Neuronal stem cell (in vitro differentiated cells): ENCODE measurements at regions not wholly inside any gene's neighbourhood (a gene's known extent, or its start where the extent isn't known, plus 50 kb on each side); places are given as distances from the start of the nearest gene placed in this dataset.

Experiments
- DNase-seq: peaks from one replicate; pipeline ENCODE4 v3.0.0-alpha.2; 2013; ENCODE audit warnings: low spot score
- H2AFZ ChIP-seq: one replicate; pipeline ENCODE4 v1.6.1; 2013; ENCODE audit warnings: mild to moderate bottlenecking, low read length, inconsistent platforms
- H2AK5ac ChIP-seq: 2 replicates; pipeline ENCODE4 v1.6.1; 2013; ENCODE audit warnings: low read depth, mild to moderate bottlenecking, inconsistent platforms, low read length, moderate library complexity, mixed read lengths
- H2BK120ac ChIP-seq: 2 replicates; pipeline ENCODE4 v1.6.1; 2013; ENCODE audit warnings: low read depth, mild to moderate bottlenecking, inconsistent platforms, low read length, moderate library complexity, mixed read lengths
- H2BK12ac ChIP-seq: one replicate; pipeline ENCODE4 v1.6.1; 2013; ENCODE audit warnings: low read length, inconsistent platforms
- H2BK15ac ChIP-seq: 2 replicates; pipeline ENCODE4 v1.6.1; 2013; ENCODE audit warnings: mild to moderate bottlenecking, low read length, inconsistent platforms, mixed read lengths
- H2BK5ac ChIP-seq: one replicate; pipeline ENCODE4 v1.6.1; 2013; ENCODE audit warnings: inconsistent platforms, mild to moderate bottlenecking, low read length, moderate library complexity
- H3K14ac ChIP-seq: one replicate; pipeline ENCODE4 v1.6.1; 2013; ENCODE audit warnings: low read length, inconsistent platforms
- H3K18ac ChIP-seq: 2 replicates; pipeline ENCODE4 v1.6.1; 2013; ENCODE audit warnings: low read length, inconsistent platforms
- H3K23ac ChIP-seq: 2 replicates; pipeline ENCODE4 v1.6.1; 2013; ENCODE audit warnings: low read depth, mild to moderate bottlenecking, mixed read lengths, low read length, inconsistent platforms; ENCODE audit not compliant: poor library complexity
- H3K27ac ChIP-seq: replicated peaks from 3 replicates; pipeline ENCODE4 v1.5.1; 2013; ENCODE audit warnings: low read length, inconsistent platforms
- H3K27me3 ChIP-seq, 3 experiments: 2 replicates each; pipeline ENCODE4 v1.6.1; 2013; ENCODE audit warnings: low read length in 3 of 3, mild to moderate bottlenecking in 2 of 3, inconsistent platforms in 1 of 3, low read depth in 1 of 3, mixed read lengths in 1 of 3, moderate library complexity in 1 of 3; ENCODE audit not compliant: control insufficient read depth in 3 of 3, insufficient read depth in 3 of 3
- H3K36me3 ChIP-seq, 2 donors: replicated peaks in 1 of 2; 2 replicates each; pipeline ENCODE4 v1.6.1; 2013; ENCODE audit warnings: low read length in 2 of 2; ENCODE audit not compliant: control insufficient read depth in 2 of 2, insufficient read depth in 2 of 2
- H3K4ac ChIP-seq: 2 replicates; pipeline ENCODE4 v1.6.1; 2013; ENCODE audit warnings: inconsistent platforms, mild to moderate bottlenecking, low read length, moderate library complexity
- H3K4me1 ChIP-seq, 2 donors: 1 replicate in 1 of 2; 2 replicates in 1 of 2; pipeline ENCODE4 v1.6.1; 2013; ENCODE audit warnings: low read length in 2 of 2, low read depth in 1 of 2; ENCODE audit not compliant: control insufficient read depth in 2 of 2, insufficient read depth in 1 of 2
- H3K4me2 ChIP-seq: one replicate; pipeline ENCODE4 v1.6.1; 2013; ENCODE audit warnings: mild to moderate bottlenecking, low read length, inconsistent platforms; ENCODE audit not compliant: insufficient read depth, poor library complexity, severe bottlenecking
- H3K4me3 ChIP-seq, 2 donors: 2 replicates each; pipeline ENCODE4 v1.5.1; 2013; ENCODE audit warnings: low read length in 2 of 2, mild to moderate bottlenecking in 2 of 2, inconsistent platforms in 1 of 2, moderate library complexity in 1 of 2
- H3K79me1 ChIP-seq: one replicate; pipeline ENCODE4 v1.6.1; 2013; ENCODE audit warnings: low read depth, mild to moderate bottlenecking, inconsistent platforms, low read length, moderate library complexity
- H3K9ac ChIP-seq: one replicate; pipeline ENCODE4 v1.6.1; 2013; ENCODE audit warnings: mild to moderate bottlenecking, low read depth, low read length, inconsistent platforms; ENCODE audit not compliant: poor library complexity
- H3K9me3 ChIP-seq, 2 donors: replicated peaks in 1 of 2; 2 replicates each; pipeline versions ENCODE3 to v1.6.1; 2013; ENCODE audit warnings: low read length in 2 of 2, mild to moderate bottlenecking in 2 of 2, inconsistent platforms in 1 of 2, low read depth in 1 of 2, mixed read lengths in 1 of 2, moderate library complexity in 1 of 2; ENCODE audit not compliant: control insufficient read depth in 2 of 2, insufficient read depth in 1 of 2
- H4K8ac ChIP-seq: one replicate; pipeline ENCODE4 v1.6.1; 2013; ENCODE audit warnings: low read depth, mild to moderate bottlenecking, inconsistent platforms, low read length, moderate library complexity
- H4K91ac ChIP-seq: one replicate; pipeline ENCODE4 v1.6.1; 2013; ENCODE audit warnings: low read length, low read depth, mild to moderate bottlenecking, inconsistent platforms; ENCODE audit not compliant: poor library complexity
- WGBS, 2 donors: extraction: QIAGEN DNeasy Blood & Tissue Kit; methylation state at CpG; one replicate each; pipeline ENCODE4 v1.1.7; 2013; ENCODE audit warnings: missing lambda C conversion rate in 2 of 2, mixed read lengths in 1 of 2; ENCODE audit not compliant: insufficient read length in 2 of 2, insufficient replicate concordance in 1 of 2; ENCODE audit errors: extremely low coverage in 2 of 2; 5-methylcytosine and 5-hydroxymethylcytosine counted together

DNA sequence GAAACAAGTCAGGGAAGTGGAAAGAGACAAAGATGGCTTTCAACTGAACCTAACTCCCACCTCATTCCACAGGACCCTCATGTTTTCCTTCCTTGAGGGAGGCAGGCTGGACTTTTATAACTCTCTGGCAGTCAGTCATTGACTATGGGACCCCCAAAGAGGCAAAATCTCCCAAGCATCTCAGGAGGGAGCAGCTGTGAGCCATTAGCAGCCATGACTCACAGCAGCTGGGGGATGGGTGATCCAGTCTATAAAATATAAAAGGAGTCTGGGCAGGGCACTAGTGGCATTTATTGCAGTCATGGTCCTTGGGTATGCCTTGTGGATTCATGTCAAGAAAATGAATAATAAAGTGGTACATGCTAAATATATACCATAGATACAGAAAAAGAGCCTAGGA lies 387.0 kb upstream of the CHD6 start:
- Histone ChIP-seq H3K9me3 (peaks cover 3 to 4% of the 10 kb centered on the region in 2 donors), H3K9ac (no peak overlapping the region), H3K36me3 (no peaks in the 10 kb centered on the region), H3K4me3 (no peak overlapping the region), H3K18ac (no peak overlapping the region), H3K27me3 (no peaks in the 10 kb centered on the region), H3K14ac (no peak overlapping the region), H3K79me1 (no peaks in the 10 kb centered on the region), H2AFZ (no peak overlapping the region), H3K27ac (no peak overlapping the region), H3K4me1 (no peaks in the 10 kb centered on the region), H3K23ac (no peak overlapping the region), H2BK120ac (no peak overlapping the region), H4K8ac (no peak overlapping the region), H3K4ac (no peak overlapping the region), H2BK5ac (no peak overlapping the region), H3K4me2 (no peak overlapping the region), H2AK5ac (no peak overlapping the region), H2BK12ac (no peak overlapping the region), H4K91ac (no peak overlapping the region), H2BK15ac (no peak overlapping the region)
- no peak for DNase-seq

DNA sequence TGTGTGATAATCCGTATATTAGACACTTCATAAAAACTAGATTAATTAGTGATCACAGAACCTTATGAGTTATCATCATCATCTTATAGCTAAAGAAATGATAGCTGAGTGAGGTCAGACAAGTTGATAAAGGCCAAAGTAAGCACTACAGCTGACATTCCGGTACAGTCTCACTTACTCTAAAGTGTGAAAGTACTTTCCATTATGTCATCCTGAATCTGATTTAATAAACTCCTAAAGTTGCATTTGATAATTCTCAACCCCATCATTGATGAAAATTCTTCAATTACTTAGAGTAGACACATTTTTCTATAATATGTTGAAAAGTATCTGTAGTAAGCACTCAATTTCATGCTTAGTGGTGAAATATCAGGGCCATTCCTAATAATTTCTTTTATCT lies 385.2 kb upstream of the CHD6 start:
- no peak overlapping the region for H2AK5ac ChIP-seq
- no peak overlapping the region for H4K91ac ChIP-seq
- H3K4me2 ChIP-seq: no peak overlapping the region
- H3K23ac ChIP-seq: no peak overlapping the region
- H3K4me1 ChIP-seq: no peaks in the 10 kb centered on the region
- no peak overlapping the region for H3K14ac ChIP-seq
- H3K4me3 ChIP-seq: no peak overlapping the region
- no CpG with 5 or more reads among the region's 2 CpGs for WGBS, 2 donors
- DNase-seq: no peak
- no peaks in the 10 kb centered on the region for H3K27me3 ChIP-seq
- H2BK12ac ChIP-seq: no peak overlapping the region
- H3K18ac ChIP-seq: no peak overlapping the region
- H3K79me1 ChIP-seq: no peaks in the 10 kb centered on the region
- H3K4ac ChIP-seq: no peak overlapping the region
- H2AFZ ChIP-seq: no peak overlapping the region
- H4K8ac ChIP-seq: no peak overlapping the region
- no peak overlapping the region for H3K27ac ChIP-seq
- no peak overlapping the region for H2BK15ac ChIP-seq
- H3K36me3 ChIP-seq: no peaks in the 10 kb centered on the region
- no peak overlapping the region for H2BK120ac ChIP-seq
- no peak overlapping the region for H2BK5ac ChIP-seq
- no peak overlapping the region for H3K9ac ChIP-seq
- no peaks in the 10 kb centered on the region for H3K9me3 ChIP-seq

DNA sequence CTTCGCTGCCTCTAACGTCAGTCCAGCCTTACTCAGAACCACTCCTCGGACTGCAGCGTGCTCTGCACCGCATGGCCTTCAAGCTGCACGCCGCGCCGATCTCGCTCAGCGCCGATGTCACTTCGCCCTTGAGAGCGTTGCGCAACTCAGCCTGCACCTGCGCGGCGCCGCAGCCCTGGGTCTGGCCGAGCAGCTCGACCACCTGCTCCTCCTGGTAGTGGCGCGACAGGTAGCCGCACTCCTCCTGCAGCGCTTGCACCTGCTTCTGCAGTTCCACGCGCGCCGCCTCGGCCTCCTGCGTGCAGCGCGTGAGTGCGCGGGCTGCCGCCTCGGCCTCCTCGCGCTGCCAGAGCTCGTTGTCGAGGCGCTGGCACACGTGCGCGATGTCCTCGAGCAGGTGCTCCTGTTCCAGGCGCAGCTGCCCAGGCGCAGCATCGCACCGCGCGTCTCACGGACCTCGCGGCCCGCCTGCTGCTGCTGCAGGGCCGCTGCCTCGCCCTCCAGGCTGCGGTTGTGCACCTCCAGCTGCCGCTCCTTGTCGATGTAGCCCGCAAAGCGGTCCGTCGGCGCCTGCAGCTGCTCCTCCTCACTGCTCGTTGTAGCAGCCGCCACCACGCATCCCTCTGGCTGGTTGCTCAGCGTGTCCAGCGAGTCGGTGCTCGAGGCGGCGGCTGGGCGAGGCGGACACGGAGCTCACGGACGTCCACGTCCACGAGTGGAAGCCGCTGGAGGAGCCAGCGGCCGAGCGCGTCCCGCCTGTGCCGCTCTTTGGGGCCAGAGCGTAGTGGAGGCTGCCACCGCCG lies 380.6 kb upstream of the CHD6 start:
- no peak overlapping the region for H4K91ac ChIP-seq
- H2BK15ac ChIP-seq: no peak overlapping the region

DNA sequence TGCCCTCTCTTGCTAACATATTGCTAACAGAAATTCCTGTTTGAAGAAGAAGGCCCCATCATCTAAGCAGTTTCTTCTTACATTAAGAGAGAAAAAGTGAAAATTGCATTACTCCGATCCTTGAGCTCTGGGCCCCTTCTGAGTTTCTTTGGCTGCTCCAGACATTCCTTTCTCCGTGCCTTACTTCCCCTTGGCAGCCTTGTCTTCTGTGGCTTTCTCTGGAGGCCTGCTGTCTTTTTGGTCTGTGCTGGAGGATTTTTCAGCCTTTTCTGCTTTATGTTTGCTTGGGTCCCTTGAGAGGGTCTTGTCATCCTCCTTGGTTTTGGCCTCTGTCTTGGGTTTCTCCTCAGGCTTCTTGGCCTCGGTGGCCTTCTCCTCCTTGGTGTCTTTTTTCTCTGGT lies 378.8 kb upstream of the CHD6 start:
- H3K27me3 ChIP-seq: no peaks in the 10 kb centered on the region
- H4K91ac ChIP-seq: no peak overlapping the region
- no peak overlapping the region for H2AK5ac ChIP-seq
- H3K4me2 ChIP-seq: no peak overlapping the region
- H3K36me3 ChIP-seq: no peaks in the 10 kb centered on the region
- no peaks in the 10 kb centered on the region for H3K4me1 ChIP-seq
- WGBS, 2 donors: no CpG with 5 or more reads among the region's 3 CpGs
- no peak overlapping the region for H3K4ac ChIP-seq
- H2BK5ac ChIP-seq: no peak overlapping the region
- no peak overlapping the region for H2AFZ ChIP-seq
- no peak overlapping the region for H2BK12ac ChIP-seq
- no peak overlapping the region for H3K4me3 ChIP-seq
- no peak overlapping the region for H2BK120ac ChIP-seq
- no peaks in the 10 kb centered on the region for H3K79me1 ChIP-seq
- H3K9me3 ChIP-seq: no peaks in the 10 kb centered on the region
- H3K9ac ChIP-seq: no peak overlapping the region
- H3K27ac ChIP-seq: no peak overlapping the region
- no peak overlapping the region for H2BK15ac ChIP-seq
- H4K8ac ChIP-seq: no peak overlapping the region
- no peak for DNase-seq
- H3K23ac ChIP-seq: no peak overlapping the region
- no peak overlapping the region for H3K18ac ChIP-seq
- no peak overlapping the region for H3K14ac ChIP-seq

More for the DNA sequence above, 380.6 kb upstream of the CHD6 start:
- DNase-seq: no peak
- no peak overlapping the region for H3K4me2 ChIP-seq
- peak overlapping the region; percentile 63 for H2AK5ac ChIP-seq
- H4K8ac ChIP-seq: peak overlapping the region; percentile 70
- H3K23ac ChIP-seq: peak overlapping the region; percentile 95
- WGBS, 2 donors: no CpG with 5 or more reads among the region's 92 CpGs
- peak overlapping the region; percentile 28 for H3K18ac ChIP-seq
- H3K27ac ChIP-seq: no peak overlapping the region
- H3K4ac ChIP-seq: no peak overlapping the region
- H3K9ac ChIP-seq: peak overlapping the region; percentile 44
- no peaks in the 10 kb centered on the region for H3K27me3 ChIP-seq
- H2BK5ac ChIP-seq: no peak overlapping the region
- no peak overlapping the region for H2AFZ ChIP-seq
- H3K79me1 ChIP-seq: no peaks in the 10 kb centered on the region
- H3K14ac ChIP-seq: peak overlapping the region; percentile 21
- no peaks in the 10 kb centered on the region for H3K4me1 ChIP-seq
- no peak overlapping the region for H2BK120ac ChIP-seq
- H3K4me3 ChIP-seq: peak overlapping the region in 1 of 2 donors; percentile 3
- no peaks in the 10 kb centered on the region for H3K36me3 ChIP-seq
- H2BK12ac ChIP-seq: peak overlapping the region; percentile 68
- no peaks in the 10 kb centered on the region for H3K9me3 ChIP-seq
